GM19043 (cell line): ENCODE measurements at regions not wholly inside any gene's neighbourhood (a gene's known extent, or its start where the extent isn't known, plus 50 kb on each side); places are given as distances from the start of the nearest gene placed in this dataset.

Experiments
- ATAC-seq: cut with Tn5 transposase; IDR thresholded peaks from one replicate; pipeline ENCODE4 v1.9.1; 2021; ENCODE audit warnings: low read depth; ENCODE audit not compliant: unreplicated experiment

GRCh38 chr5:97657239-97657638, 474.2 kb upstream of the RIOK2 start:
- ATAC-seq, result no peak

GRCh38 chr5:97658116-97658900, 475.3 kb upstream of the RIOK2 start:
- ATAC-seq, result no peak

- ATAC-seq, result no peak
Observed at GRCh38 chr5:97666783-97667182, 483.7 kb upstream of the RIOK2 start.

- no peak for ATAC-seq
Observed at GRCh38 chr5:97670447-97670846, 487.4 kb upstream of the RIOK2 start.

GRCh38 chr5:97676608-97677007, 493.6 kb upstream of the RIOK2 start:
- no peak for ATAC-seq

- no peak for ATAC-seq
Observed at GRCh38 chr5:97694091-97694490, 511.0 kb upstream of the RIOK2 start.

GRCh38 chr5:97714424-97714823, 531.4 kb upstream of the RIOK2 start:
- no peak for ATAC-seq

GRCh38 chr5:97726106-97726505, 543.1 kb upstream of the RIOK2 start:
- no peak for ATAC-seq

GRCh38 chr5:97728920-97729319, 545.9 kb upstream of the RIOK2 start:
- no peak for ATAC-seq

- no peak for ATAC-seq
Observed at GRCh38 chr5:97729938-97730337, 546.9 kb upstream of the RIOK2 start.

- no peak for ATAC-seq
Observed at GRCh38 chr5:97735209-97735608, 552.2 kb upstream of the RIOK2 start.

GRCh38 chr5:97737608-97738007, 554.6 kb upstream of the RIOK2 start:
- no peak for ATAC-seq

- ATAC-seq, result no peak
Observed at GRCh38 chr5:97745817-97746216, 562.8 kb upstream of the RIOK2 start.

GRCh38 chr5:97750576-97750975, 567.5 kb upstream of the RIOK2 start:
- ATAC-seq, result no peak

- ATAC-seq, result no peak
Observed at GRCh38 chr5:97751540-97751939, 568.5 kb upstream of the RIOK2 start.

GRCh38 chr5:97752871-97753270, 569.8 kb upstream of the RIOK2 start:
- no peak for ATAC-seq

GRCh38 chr5:97762483-97762882, 579.4 kb upstream of the RIOK2 start:
- no peak for ATAC-seq

GRCh38 chr5:97764700-97765099, 581.7 kb upstream of the RIOK2 start:
- ATAC-seq, result no peak

GRCh38 chr5:97778451-97778850, 595.4 kb upstream of the RIOK2 start:
- no peak for ATAC-seq

- ATAC-seq, result no peak
Observed at GRCh38 chr5:97788369-97788768, 605.3 kb upstream of the RIOK2 start.

- ATAC-seq, result no peak
Observed at GRCh38 chr5:97797994-97798451, 615.0 kb upstream of the RIOK2 start.

GRCh38 chr5:97801461-97801860, 618.4 kb upstream of the RIOK2 start:
- no peak for ATAC-seq

- ATAC-seq, result no peak
Observed at GRCh38 chr5:97820138-97820537, 637.1 kb upstream of the RIOK2 start.
